GM19025 (cell line): ENCODE measurements at regions not wholly inside any gene's neighbourhood (a gene's known extent, or its start where the extent isn't known, plus 50 kb on each side); places are given as distances from the start of the nearest gene placed in this dataset.

Source experiments
- ATAC-seq: cut with Tn5 transposase; IDR thresholded peaks from one replicate; pipeline ENCODE4 v1.9.1; 2021; ENCODE audit warnings: mild to moderate bottlenecking, low read depth, moderate library complexity; ENCODE audit not compliant: unreplicated experiment

- ATAC-seq: no peak
Measured at GRCh38 chr11:109902764-109903433, 190.3 kb upstream of the ZC3H12C start.

DNA sequence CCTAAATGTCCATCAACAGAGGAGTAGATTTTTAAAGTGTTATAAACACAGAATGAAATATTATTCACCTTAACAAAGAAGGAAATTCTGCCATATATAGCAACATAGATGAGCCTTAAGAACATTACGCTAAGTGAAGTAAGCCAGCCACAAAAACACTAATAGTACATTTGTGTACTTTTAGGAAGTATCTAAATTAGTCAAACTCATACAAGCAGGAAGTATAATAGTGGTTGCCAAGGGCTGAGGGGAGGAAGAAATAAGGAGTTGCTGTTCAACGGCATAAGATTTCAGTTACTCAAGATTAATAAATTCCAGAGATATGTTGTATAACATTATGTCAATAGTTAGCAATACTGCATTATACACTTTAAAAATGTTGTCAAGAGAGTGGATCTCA, 181.7 kb upstream of the ZC3H12C start:
- ATAC-seq: no peak

GRCh38 chr11:109914038-109914437, 179.2 kb upstream of the ZC3H12C start:
- ATAC-seq: no peak

GRCh38 chr11:109914809-109915653, 178.2 kb upstream of the ZC3H12C start:
- no peak for ATAC-seq

DNA sequence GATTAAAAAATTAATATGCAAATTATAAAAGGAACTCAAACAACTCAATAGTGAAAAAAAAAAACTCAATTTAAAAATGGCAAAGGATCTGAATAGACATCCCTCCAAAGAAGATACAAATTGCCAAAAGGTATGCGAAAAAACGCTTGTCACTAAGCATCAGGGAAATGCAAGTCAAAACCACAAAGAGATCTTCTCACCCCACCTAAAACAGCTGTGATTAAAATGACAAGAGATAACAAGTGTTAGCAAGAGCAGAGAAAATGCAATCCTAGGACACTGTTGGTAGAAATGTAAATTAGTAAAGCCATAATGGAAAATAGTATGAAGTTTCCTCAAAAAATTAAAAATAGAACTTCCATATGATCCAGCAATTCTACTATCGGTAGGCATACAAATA, 166.3 kb upstream of the ZC3H12C start:
- ATAC-seq: no peak

DNA sequence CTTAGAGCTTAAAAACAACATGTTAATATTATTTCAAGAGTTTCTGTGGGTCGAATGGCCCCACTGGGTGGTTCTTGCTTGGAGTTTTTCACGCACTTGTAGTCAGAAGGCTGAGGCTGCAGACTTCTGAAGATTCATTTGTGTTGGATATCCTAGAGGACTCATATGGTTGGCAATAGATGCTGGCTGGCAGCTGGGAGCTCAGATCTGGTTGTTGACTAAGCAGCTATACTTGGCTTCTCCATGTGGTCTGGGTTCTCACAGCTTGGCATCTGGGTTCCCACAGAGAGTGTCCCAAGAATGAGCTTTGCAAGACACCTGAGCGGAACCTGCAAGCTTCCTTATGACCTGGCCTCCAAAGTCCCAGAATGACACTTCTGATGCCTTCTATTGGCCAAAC, 163.9 kb upstream of the ZC3H12C start:
- no peak for ATAC-seq

GRCh38 chr11:109933126-109933525, 160.1 kb upstream of the ZC3H12C start:
- no peak for ATAC-seq

- ATAC-seq: no peak
Measured at GRCh38 chr11:109934151-109934550, 159.0 kb upstream of the ZC3H12C start.

DNA sequence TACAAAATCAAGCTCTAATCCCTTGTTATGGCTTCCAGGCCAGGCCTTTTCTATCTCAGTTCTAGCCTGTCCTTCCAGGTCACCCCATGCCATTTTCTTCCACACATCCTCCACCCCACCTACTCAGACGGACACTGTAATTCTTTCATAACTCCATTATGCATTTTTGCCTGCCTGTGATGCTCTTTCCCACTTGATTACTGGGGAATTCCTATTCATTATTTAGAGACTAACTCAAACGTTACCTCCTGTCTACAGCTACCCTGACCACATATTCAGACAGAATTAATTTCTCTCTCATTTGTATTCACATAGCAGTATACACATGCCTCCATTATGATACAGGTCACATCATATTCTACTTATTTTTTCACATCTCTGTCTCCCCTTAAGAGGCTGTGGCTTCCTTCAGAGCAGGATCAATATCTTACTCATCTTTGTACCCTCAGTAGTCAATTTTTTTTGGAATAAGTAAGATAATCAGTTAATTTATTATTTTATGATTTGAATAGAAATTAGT, 156.5 kb upstream of the ZC3H12C start:
- ATAC-seq: no peak

DNA sequence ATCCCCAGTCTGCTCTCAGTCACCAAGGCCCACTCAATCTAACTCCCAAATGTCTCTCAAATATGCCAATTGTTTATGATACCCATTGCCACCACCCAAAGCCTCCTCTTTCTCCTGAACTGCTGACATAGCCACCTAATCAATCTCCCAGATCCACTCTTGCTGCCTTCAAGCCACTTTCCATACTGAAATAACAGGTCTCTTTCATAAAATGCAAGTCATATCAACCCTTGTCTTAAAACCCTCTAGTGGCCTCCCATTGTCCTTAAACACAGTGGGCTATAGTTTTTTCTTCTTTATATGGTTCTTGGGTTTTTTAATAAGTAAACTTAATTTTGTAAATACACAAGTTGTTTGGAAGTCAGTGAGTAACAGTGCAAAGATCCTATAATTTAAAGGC, 155.2 kb upstream of the ZC3H12C start:
- no peak for ATAC-seq

GRCh38 chr11:109939166-109939810, 153.9 kb upstream of the ZC3H12C start:
- no peak for ATAC-seq

DNA sequence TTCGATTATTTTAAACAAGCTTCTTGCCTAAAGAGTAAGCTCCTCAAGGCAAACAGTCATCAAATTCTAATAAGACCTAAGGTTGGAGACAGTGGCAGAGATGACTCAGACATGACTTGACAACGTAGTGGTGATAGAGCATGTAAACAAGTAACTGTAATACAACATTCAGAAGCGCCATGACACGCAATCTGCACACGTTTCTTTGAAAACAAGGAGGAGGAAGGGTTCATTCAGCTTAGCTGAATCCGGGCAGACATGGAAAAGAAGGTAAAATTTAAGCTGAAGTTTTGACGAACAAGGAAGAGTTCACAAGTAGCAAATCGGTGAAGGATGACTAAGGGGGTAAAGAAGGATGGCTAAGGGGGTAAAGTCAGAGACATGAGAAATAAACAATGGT, 152.4 kb upstream of the ZC3H12C start:
- no peak for ATAC-seq

- ATAC-seq: peak; percentile 66
Measured at GRCh38 chr11:109945626-109946321, 147.4 kb upstream of the ZC3H12C start.

GRCh38 chr11:109946322-109946846, 146.8 kb upstream of the ZC3H12C start:
- ATAC-seq: peak; percentile 87

DNA sequence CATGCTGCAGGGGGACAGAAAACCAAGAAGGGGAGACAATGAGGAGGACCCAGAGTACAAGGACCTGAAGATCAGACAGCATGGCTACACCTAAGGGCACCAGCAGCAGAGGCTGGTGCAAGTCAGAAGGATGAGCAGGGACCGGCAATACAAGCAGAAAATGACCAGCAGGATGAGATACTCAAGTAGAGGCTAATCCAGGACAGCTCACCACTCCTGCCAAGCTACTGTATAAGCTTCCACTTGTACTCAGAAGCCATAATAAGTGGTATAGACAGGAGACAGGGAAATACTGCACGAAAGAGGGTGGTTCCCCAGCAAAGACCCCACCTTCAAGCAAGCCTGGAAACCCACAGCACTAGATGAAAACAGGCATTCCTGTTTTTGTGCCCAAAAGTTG, 138.7 kb upstream of the ZC3H12C start:
- no peak for ATAC-seq

GRCh38 chr11:109956124-109956793, 136.9 kb upstream of the ZC3H12C start:
- peak; percentile 71 for ATAC-seq

DNA sequence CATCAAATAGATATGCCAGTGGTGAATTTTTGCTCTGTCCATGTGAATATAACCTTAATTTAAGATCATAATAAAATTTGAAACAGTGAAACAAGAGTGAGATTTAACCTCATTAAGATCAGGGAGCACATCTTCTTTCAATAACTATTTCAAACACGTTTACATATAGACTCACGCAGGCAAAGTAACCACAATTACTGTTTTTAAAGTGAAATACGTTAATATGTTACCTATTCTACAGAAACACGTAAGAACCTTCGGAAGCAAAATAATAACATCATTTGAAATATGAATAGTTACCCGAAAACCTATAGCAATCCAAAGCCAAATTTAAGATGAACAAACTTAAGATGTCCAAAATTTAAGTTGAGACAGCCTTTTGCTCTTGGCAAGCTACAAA, 136.2 kb upstream of the ZC3H12C start:
- ATAC-seq: peak; percentile 42

DNA sequence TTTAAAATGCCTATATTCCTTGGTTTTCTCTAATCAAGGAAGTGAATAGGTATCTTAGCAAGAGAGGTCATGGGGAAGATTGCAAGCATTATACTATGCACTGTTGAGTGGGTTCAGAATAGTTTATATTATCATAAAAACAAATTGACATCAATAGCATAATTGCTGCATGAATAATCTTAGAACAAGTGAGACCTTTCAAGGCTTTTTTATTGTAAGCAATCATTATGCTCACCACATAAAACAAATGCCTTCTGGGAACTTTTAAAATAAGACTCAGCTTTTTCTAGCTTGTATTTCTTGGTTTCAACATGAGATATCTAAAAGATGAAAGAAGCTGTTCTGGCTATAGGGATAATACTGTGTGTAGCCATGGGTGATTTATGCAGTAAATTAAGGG, 135.6 kb upstream of the ZC3H12C start:
- ATAC-seq: no peak

DNA sequence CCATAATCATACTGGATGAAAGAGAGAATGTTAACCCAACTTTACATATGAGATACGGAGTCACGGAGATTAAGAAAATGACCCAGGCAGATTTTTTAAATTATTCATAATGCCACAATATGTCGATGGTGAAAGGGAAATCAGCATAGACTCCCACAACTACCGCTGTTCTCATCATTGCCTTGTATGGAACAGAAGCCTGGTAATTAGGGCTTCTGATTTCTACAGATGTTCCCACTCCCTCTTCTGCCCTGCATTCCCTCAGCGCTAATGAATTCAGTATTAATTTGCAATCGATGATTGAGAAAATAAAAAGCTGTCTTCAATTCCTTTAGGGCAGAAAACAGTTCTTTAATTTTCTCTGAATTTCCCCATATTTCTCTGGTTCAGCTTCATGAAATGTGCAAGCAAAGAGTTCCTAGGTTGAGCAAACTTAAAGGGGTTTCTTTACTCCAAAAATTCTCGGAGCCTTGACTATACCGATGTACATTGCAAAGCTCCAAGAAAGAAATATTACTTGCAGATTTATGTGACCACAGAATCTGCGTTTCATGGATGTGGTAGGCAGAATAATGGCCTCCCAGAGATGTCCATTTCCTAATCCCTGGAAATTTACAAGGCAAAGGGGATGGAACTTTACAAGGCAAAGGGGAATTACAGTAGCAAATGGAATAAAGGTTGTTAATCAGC, 134.9 kb upstream of the ZC3H12C start:
- ATAC-seq: no peak
